ENCODE measurements at regions not wholly inside any gene's neighbourhood (a gene's known extent, or its start where the extent isn't known, plus 50 kb on each side); places are given as distances from the start of the nearest gene placed in this dataset.
"Not testable (repeated sequence)": the region's sequence is repeated elsewhere in the genome, so short reads cannot be mapped to it uniquely, and the experiment has no call there.

GRCh38 chr20:50360921-50361320, 149.3 kb upstream of the PTPN1 start:
- no peak for DNase-seq (ENCODE audit: low read depth, low spot score)
- no peak overlapping the region for H3K4me3 ChIP-seq (ENCODE audit: low read length)

- DNase-seq (ENCODE audit: low read depth, low spot score); H3K4me3 ChIP-seq (ENCODE audit: low read length): not testable (repeated sequence)
Observed at GRCh38 chr20:50362177-50362576, 148.0 kb upstream of the PTPN1 start.

GRCh38 chr20:50363027-50363426, 147.2 kb upstream of the PTPN1 start:
- DNase-seq (ENCODE audit: low read depth, low spot score) = no peak
- H3K4me3 ChIP-seq (ENCODE audit: low read length) = no peak overlapping the region

- H3K4me3 ChIP-seq (ENCODE audit: low read length) = no peak overlapping the region
- no peak for DNase-seq (ENCODE audit: low read depth, low spot score)
Observed at GRCh38 chr20:50363479-50363878, 146.7 kb upstream of the PTPN1 start.

GRCh38 chr20:50364542-50364941, 145.6 kb upstream of the PTPN1 start:
- H3K4me3 ChIP-seq (ENCODE audit: low read length) = no peak overlapping the region
- no peak for DNase-seq (ENCODE audit: low read depth, low spot score)

- no peak overlapping the region for H3K4me3 ChIP-seq (ENCODE audit: low read length)
- DNase-seq (ENCODE audit: low read depth, low spot score) = peak; percentile 84
Observed at GRCh38 chr20:50366270-50367103, 143.7 kb upstream of the PTPN1 start.

- DNase-seq (ENCODE audit: low read depth, low spot score) = no peak
- no peak overlapping the region for H3K4me3 ChIP-seq (ENCODE audit: low read length)
Observed at GRCh38 chr20:50367104-50367674, 143.0 kb upstream of the PTPN1 start.

GRCh38 chr20:50367739-50368375, 142.3 kb upstream of the PTPN1 start:
- H3K4me3 ChIP-seq (ENCODE audit: low read length) = no peak overlapping the region
- DNase-seq (ENCODE audit: low read depth, low spot score) = no peak

GRCh38 chr20:50368386-50368785, 141.8 kb upstream of the PTPN1 start:
- no peak overlapping the region for H3K4me3 ChIP-seq (ENCODE audit: low read length)
- DNase-seq (ENCODE audit: low read depth, low spot score) = no peak

GRCh38 chr20:50368813-50369224, 141.4 kb upstream of the PTPN1 start:
- no peak for DNase-seq (ENCODE audit: low read depth, low spot score)
- no peak overlapping the region for H3K4me3 ChIP-seq (ENCODE audit: low read length)

- H3K4me3 ChIP-seq (ENCODE audit: low read length) = no peak overlapping the region
- DNase-seq (ENCODE audit: low read depth, low spot score) = no peak
Observed at GRCh38 chr20:50369225-50370035, 140.8 kb upstream of the PTPN1 start.

GRCh38 chr20:50370036-50370566, 140.1 kb upstream of the PTPN1 start:
- no peak overlapping the region for H3K4me3 ChIP-seq (ENCODE audit: low read length)
- no peak for DNase-seq (ENCODE audit: low read depth, low spot score)

- no peak overlapping the region for H3K4me3 ChIP-seq (ENCODE audit: low read length)
- DNase-seq (ENCODE audit: low read depth, low spot score) = no peak
Observed at GRCh38 chr20:50371878-50372769, 138.1 kb upstream of the PTPN1 start.

GRCh38 chr20:50372770-50373088, 137.5 kb upstream of the PTPN1 start:
- no peak overlapping the region for H3K4me3 ChIP-seq (ENCODE audit: low read length)
- DNase-seq (ENCODE audit: low read depth, low spot score) = no peak

- no peak overlapping the region for H3K4me3 ChIP-seq (ENCODE audit: low read length)
- DNase-seq (ENCODE audit: low read depth, low spot score) = no peak
Observed at GRCh38 chr20:50373674-50374286, 136.4 kb upstream of the PTPN1 start.

- no peak for DNase-seq (ENCODE audit: low read depth, low spot score)
- no peak overlapping the region for H3K4me3 ChIP-seq (ENCODE audit: low read length)
Observed at GRCh38 chr20:50374541-50375078, 135.6 kb upstream of the PTPN1 start.

- H3K4me3 ChIP-seq (ENCODE audit: low read length) = no peak overlapping the region
- no peak for DNase-seq (ENCODE audit: low read depth, low spot score)
Observed at GRCh38 chr20:50376179-50376887, 133.8 kb upstream of the PTPN1 start.
